IMR-90 (cell line): ENCODE measurements at regions not wholly inside any gene's neighbourhood (a gene's known extent, or its start where the extent isn't known, plus 50 kb on each side); places are given as distances from the start of the nearest gene placed in this dataset.

Experiments
- ATAC-seq: fragments of 200-7000 bp; cut with Tn5 transposase; 2 replicates; pipeline ENCODE4 v1.9.1; 2020; ENCODE audit warnings: low read depth, mild to moderate bottlenecking, moderate library complexity
- BruUV-seq: library from RNA; stranded (reverse); fragments of 400-500 nt; replicated peaks from 2 replicates; lab custom pipeline; 2021; lab: Mats Ljungman, UMichigan
- CTCF ChIA-PET: fragments of 300-600 bp; formaldehyde crosslinking; extraction: SDS; loops from one replicate; lab custom pipeline; 2021; ENCODE audit warnings: antibody characterized with exemption; lab: Yijun Ruan, JAX
- POLR2A ChIA-PET: fragments of 300-600 bp; sonication (Branson Sonifier 250); formaldehyde crosslinking; loops from one replicate; lab custom pipeline; 2022; ENCODE audit warnings: antibody characterized with exemption; ENCODE audit not compliant: unreplicated experiment; lab: Charles Lee
- DNase-seq: peaks from one replicate; pipeline ENCODE4 v3.0.0; 2013
- H2AFZ ChIP-seq: replicated peaks from 2 replicates; pipeline ENCODE3; 2013; ENCODE audit warnings: low read length, mild to moderate bottlenecking; ENCODE audit not compliant: poor library complexity
- H2AK5ac ChIP-seq: 2 replicates; pipeline ENCODE4 v1.6.1; 2013; ENCODE audit warnings: low read depth, low read length, inconsistent platforms
- H2AK9ac ChIP-seq: replicated peaks from 2 replicates; pipeline ENCODE3; 2013; ENCODE audit warnings: mild to moderate bottlenecking, low read depth, low read length, moderate library complexity; ENCODE audit not compliant: poor library complexity
- H2BK120ac ChIP-seq: 2 replicates; pipeline ENCODE4 v1.6.1; 2013; ENCODE audit warnings: low read depth, low read length, inconsistent platforms
- H2BK15ac ChIP-seq: 3 replicates; pipeline ENCODE4 v1.6.1; 2013; ENCODE audit warnings: low read depth, low read length, inconsistent platforms
- H2BK20ac ChIP-seq: 2 replicates; pipeline ENCODE4 v1.6.1; 2013; ENCODE audit warnings: low read depth, mild to moderate bottlenecking, inconsistent platforms, low read length, moderate library complexity
- H2BK5ac ChIP-seq: 2 replicates; pipeline ENCODE4 v1.6.1; 2013; ENCODE audit warnings: mild to moderate bottlenecking, low read depth, low read length, inconsistent platforms; ENCODE audit not compliant: poor library complexity, severe bottlenecking
- H3K14ac ChIP-seq: replicated peaks from 2 replicates; pipeline ENCODE4 v1.6.1; 2013; ENCODE audit warnings: low read depth, low read length, inconsistent platforms
- H3K18ac ChIP-seq: 2 replicates; pipeline ENCODE4 v1.6.1; 2013; ENCODE audit warnings: low read depth, low read length, control low read depth
- H3K23ac ChIP-seq: 2 replicates; pipeline ENCODE4 v1.6.1; 2013; ENCODE audit warnings: low read depth, low read length, inconsistent platforms
- H3K27ac ChIP-seq: 2 replicates; pipeline ENCODE4 v1.5.1; 2013; ENCODE audit warnings: mild to moderate bottlenecking, control low read depth, low read length; ENCODE audit not compliant: insufficient read depth
- H3K27me3 ChIP-seq: 2 replicates; pipeline ENCODE4 v1.6.1; 2013; ENCODE audit warnings: low read length; ENCODE audit not compliant: control insufficient read depth, insufficient read depth
- H3K36me3 ChIP-seq: 2 replicates; pipeline ENCODE4 v1.6.1; 2013; ENCODE audit warnings: low read length, mixed read lengths; ENCODE audit not compliant: control insufficient read depth, insufficient read depth
- H3K4ac ChIP-seq: 2 replicates; pipeline ENCODE4 v1.6.1; 2013; ENCODE audit warnings: low read depth, low read length, inconsistent platforms
- H3K4me1 ChIP-seq: 2 replicates; pipeline ENCODE4 v1.6.1; 2013; ENCODE audit warnings: low read length, mixed read lengths; ENCODE audit not compliant: control insufficient read depth, insufficient read depth
- H3K4me2 ChIP-seq: 2 replicates; pipeline ENCODE4 v1.6.1; 2013; ENCODE audit warnings: low read depth, mild to moderate bottlenecking, control low read depth, low read length, moderate library complexity
- H3K4me3 ChIP-seq: 2 replicates; pipeline ENCODE4 v1.5.1; 2013; ENCODE audit warnings: low read depth, mild to moderate bottlenecking, control low read depth, low read length, moderate library complexity; ENCODE audit not compliant: insufficient read depth
- H3K56ac ChIP-seq: 2 replicates; pipeline ENCODE4 v1.6.1; 2013; ENCODE audit warnings: low read length, inconsistent platforms; ENCODE audit not compliant: insufficient read depth; ENCODE audit errors: extremely low read depth
- H3K79me1 ChIP-seq, 2 experiments: 2 replicates each; pipeline ENCODE4 v1.6.1; 2013; ENCODE audit warnings: low read length in 2 of 2, inconsistent platforms in 1 of 2, low read depth in 1 of 2
- H3K9ac ChIP-seq: 2 replicates; pipeline ENCODE4 v1.6.1; 2013; ENCODE audit warnings: low read depth, low read length, control low read depth
- H3K9me1 ChIP-seq: 2 replicates; pipeline ENCODE4 v1.6.1; 2013; ENCODE audit warnings: low read length, inconsistent platforms; ENCODE audit not compliant: insufficient read depth
- H3K9me3 ChIP-seq: 2 replicates; pipeline ENCODE4 v1.6.1; 2013; ENCODE audit warnings: low read length; ENCODE audit not compliant: control insufficient read depth, insufficient read depth
- H4K20me1 ChIP-seq: 2 replicates; pipeline ENCODE4 v1.6.1; 2013; ENCODE audit warnings: low read length, inconsistent platforms; ENCODE audit not compliant: insufficient read depth
- H4K5ac ChIP-seq: 2 replicates; pipeline ENCODE4 v1.6.1; 2013; ENCODE audit warnings: mild to moderate bottlenecking, low read depth, low read length, control low read depth
- H4K8ac ChIP-seq, 2 experiments: 2 replicates each; pipeline ENCODE4 v1.6.1; 2013; ENCODE audit warnings: low read depth in 2 of 2, low read length in 2 of 2, control low read depth in 1 of 2, inconsistent platforms in 1 of 2
- H4K91ac ChIP-seq: 2 replicates; pipeline ENCODE4 v1.6.1; 2013; ENCODE audit warnings: low read depth, low read length, inconsistent platforms; ENCODE audit not compliant: insufficient read depth
- NFE2L2 ChIP-seq: fragments of 150-350 bp; IDR thresholded peaks from 2 replicates; pipeline ENCODE4 v1.6.1; 2016; ENCODE audit warnings: low read depth, mild to moderate bottlenecking, low read length
- RAD21 ChIP-seq: IDR thresholded peaks from 2 replicates; pipeline ENCODE4 v1.6.1; 2012; ENCODE audit warnings: low read length, improper control_type of control experiment
- RFX5 ChIP-seq: IDR thresholded peaks from 2 replicates; pipeline ENCODE4 v1.8.0; 2012; ENCODE audit warnings: low read depth, mild to moderate bottlenecking, low read length, moderate library complexity
- WGBS, 2 experiments: methylation state at CpG; one replicate each; pipeline versions ENCODE4 v1.1.5 to v1.1.7; 2013; ENCODE audit warnings: missing lambda C conversion rate in 2 of 2; ENCODE audit not compliant: insufficient read length in 1 of 2; ENCODE audit errors: extremely low coverage in 2 of 2; 5-methylcytosine and 5-hydroxymethylcytosine counted together
- dilution Hi-C: fragments of 300-500 bp; cut with HindIII; formaldehyde crosslinking; loops from one replicate; pipeline ENCODE4 v1.14.3; 2018; ENCODE audit warnings: low sequenced_read_pairs; ENCODE audit not compliant: unreplicated experiment
- in situ Hi-C: fragments of 300-500 bp; cut with MboI; formaldehyde crosslinking; loops from 3 replicates; pipeline ENCODE4 v1.14.3; 2019; ENCODE audit warnings: low sequenced_read_pairs, inconsistent platforms, mixed read lengths
- intact Hi-C: fragments of 100-400 bp; cut with micrococcal nuclease; formaldehyde crosslinking; loops from 2 replicates; pipeline ENCODE4 v1.10.0; 2022

DNA sequence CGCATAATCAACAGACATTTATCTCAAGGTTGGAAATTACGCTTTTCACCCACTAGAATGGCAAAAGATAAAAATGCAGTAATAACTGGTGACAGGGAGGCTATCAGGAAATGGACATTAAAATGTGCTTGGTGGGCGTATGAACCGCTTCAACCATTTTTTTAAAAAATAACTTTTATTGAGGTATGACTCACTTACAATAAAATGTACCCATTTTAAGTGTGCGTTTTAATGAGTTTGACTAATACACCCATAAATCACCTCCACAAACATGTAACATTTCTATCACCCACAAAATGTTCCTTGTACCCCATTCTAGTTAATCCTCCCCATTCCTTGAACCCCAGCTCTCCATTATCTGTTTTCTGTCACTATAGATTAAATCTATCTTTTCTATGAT lies 96.8 kb downstream of the IYD start:
- H2AFZ ChIP-seq: no peak overlapping the region
- H2BK5ac ChIP-seq: no peak overlapping the region
- H3K18ac ChIP-seq: no peak overlapping the region
- no peaks in the 10 kb centered on the region for H3K79me1 ChIP-seq
- DNase-seq (no peak), ATAC-seq (no peak)
- no peaks in the 10 kb centered on the region for H3K9me1 ChIP-seq
- no peak overlapping the region for H2AK5ac ChIP-seq
- H4K5ac ChIP-seq: no peak overlapping the region
- H3K4me1 ChIP-seq: no peaks in the 10 kb centered on the region
- no peak overlapping the region for H2BK20ac ChIP-seq
- H3K4me2 ChIP-seq: no peak overlapping the region
- H4K20me1 ChIP-seq: no peaks in the 10 kb centered on the region
- H2AK9ac ChIP-seq: no peak overlapping the region
- no peaks in the 10 kb centered on the region for H3K27me3 ChIP-seq
- H3K9ac ChIP-seq: no peak overlapping the region
- no peak overlapping the region for H4K8ac ChIP-seq
- no peak overlapping the region for H2BK15ac ChIP-seq
- CTCF ChIA-PET: no interaction called here
- dilution Hi-C loops: no loop called here
- POLR2A ChIA-PET: no interaction called here
- TF ChIP-seq RFX5 (no peak), NFE2L2 (no peak), RAD21 (no peak)
- H3K14ac ChIP-seq: no peak overlapping the region
- no peaks in the 10 kb centered on the region for H3K9me3 ChIP-seq
- intact Hi-C loops: no loop called here
- H3K36me3 ChIP-seq: no peaks in the 10 kb centered on the region
- no CpG with 5 or more reads among the region's 5 CpGs for WGBS, 2 experiments
- H3K56ac ChIP-seq: no peak overlapping the region
- in situ Hi-C loops: no loop called here
- no peak overlapping the region for H3K4ac ChIP-seq
- no peak overlapping the region for H3K4me3 ChIP-seq
- H4K91ac ChIP-seq: no peak overlapping the region
- no peak overlapping the region for H2BK120ac ChIP-seq
- BruUV-seq: no TSS peak
- no peak overlapping the region for H3K23ac ChIP-seq
- H3K27ac ChIP-seq: no peak overlapping the region
